ENCODE measurements at regions not wholly inside any gene's neighbourhood (a gene's known extent, or its start where the extent isn't known, plus 50 kb on each side); places are given as distances from the start of the nearest gene placed in this dataset.

GRCh38 chr4:110989125-110989524 is 366.2 kb upstream of the PITX2 start:
- DNase-seq (ENCODE audit: low read depth, low spot score), result no peak
- no peak overlapping the region for H3K4me3 ChIP-seq (ENCODE audit: low read length)

- DNase-seq (ENCODE audit: low read depth, low spot score), result no peak
These were observed 371.9 kb upstream of the PITX2 start for GRCh38 chr4:110994781-110995180.

GRCh38 chr4:110998320-110998719 is 375.4 kb upstream of the PITX2 start:
- no peak overlapping the region for H3K4me3 ChIP-seq (ENCODE audit: low read length)
- no peak for DNase-seq (ENCODE audit: low read depth, low spot score)

More at GRCh38 chr4:110994781-110995180, 371.9 kb upstream of the PITX2 start:
- no peak overlapping the region for H3K4me3 ChIP-seq (ENCODE audit: low read length)

- no peak for DNase-seq (ENCODE audit: low read depth, low spot score)
- no peak overlapping the region for H3K4me3 ChIP-seq (ENCODE audit: low read length)
These were observed 388.6 kb upstream of the PITX2 start for GRCh38 chr4:111011458-111011857.

GRCh38 chr4:111013846-111014245 is 391.0 kb upstream of the PITX2 start:
- no peak for DNase-seq (ENCODE audit: low read depth, low spot score)
- no peak overlapping the region for H3K4me3 ChIP-seq (ENCODE audit: low read length)

GRCh38 chr4:111014537-111014936 is 391.7 kb upstream of the PITX2 start:
- no peak overlapping the region for H3K4me3 ChIP-seq (ENCODE audit: low read length)
- no peak for DNase-seq (ENCODE audit: low read depth, low spot score)

- DNase-seq (ENCODE audit: low read depth, low spot score), result no peak
- H3K4me3 ChIP-seq (ENCODE audit: low read length), result no peak overlapping the region
These were observed 393.5 kb upstream of the PITX2 start for GRCh38 chr4:111016416-111016815.

- H3K4me3 ChIP-seq (ENCODE audit: low read length), result no peak overlapping the region
- no peak for DNase-seq (ENCODE audit: low read depth, low spot score)
These were observed 395.3 kb upstream of the PITX2 start for GRCh38 chr4:111018216-111018615.

GRCh38 chr4:111020476-111020875 is 397.6 kb upstream of the PITX2 start:
- DNase-seq (ENCODE audit: low read depth, low spot score), result no peak

GRCh38 chr4:111020961-111021360 is 398.1 kb upstream of the PITX2 start:
- no peak for DNase-seq (ENCODE audit: low read depth, low spot score)

More at GRCh38 chr4:111020476-111020875, 397.6 kb upstream of the PITX2 start:
- H3K4me3 ChIP-seq (ENCODE audit: low read length), result no peak overlapping the region

GRCh38 chr4:111022758-111023157 is 399.9 kb upstream of the PITX2 start:
- H3K4me3 ChIP-seq (ENCODE audit: low read length), result no peak overlapping the region
- no peak for DNase-seq (ENCODE audit: low read depth, low spot score)

More at GRCh38 chr4:111020961-111021360, 398.1 kb upstream of the PITX2 start:
- H3K4me3 ChIP-seq (ENCODE audit: low read length), result no peak overlapping the region

- no peak overlapping the region for H3K4me3 ChIP-seq (ENCODE audit: low read length)
- DNase-seq (ENCODE audit: low read depth, low spot score), result no peak
These were observed 404.6 kb upstream of the PITX2 start for GRCh38 chr4:111027526-111027925.

- no peak for DNase-seq (ENCODE audit: low read depth, low spot score)
- H3K4me3 ChIP-seq (ENCODE audit: low read length), result no peak overlapping the region
These were observed 405.9 kb upstream of the PITX2 start for GRCh38 chr4:111028795-111029194.

GRCh38 chr4:111031001-111031579 is 408.2 kb upstream of the PITX2 start:
- H3K4me3 ChIP-seq (ENCODE audit: low read length), result no peak overlapping the region
- DNase-seq (ENCODE audit: low read depth, low spot score), result no peak

GRCh38 chr4:111031596-111031995 is 408.7 kb upstream of the PITX2 start:
- no peak for DNase-seq (ENCODE audit: low read depth, low spot score)
- no peak overlapping the region for H3K4me3 ChIP-seq (ENCODE audit: low read length)

- no peak for DNase-seq (ENCODE audit: low read depth, low spot score)
These were observed 414.9 kb upstream of the PITX2 start for GRCh38 chr4:111037591-111038360.

GRCh38 chr4:111040904-111041303 is 418.0 kb upstream of the PITX2 start:
- no peak overlapping the region for H3K4me3 ChIP-seq (ENCODE audit: low read length)
- no peak for DNase-seq (ENCODE audit: low read depth, low spot score)

More at GRCh38 chr4:111037591-111038360, 414.9 kb upstream of the PITX2 start:
- H3K4me3 ChIP-seq (ENCODE audit: low read length), result no peak overlapping the region

- DNase-seq (ENCODE audit: low read depth, low spot score), result no peak
- H3K4me3 ChIP-seq (ENCODE audit: low read length), result no peak overlapping the region
These were observed 420.4 kb upstream of the PITX2 start for GRCh38 chr4:111043286-111043685.

- no peak for DNase-seq (ENCODE audit: low read depth, low spot score)
- H3K4me3 ChIP-seq (ENCODE audit: low read length), result no peak overlapping the region
These were observed 423.1 kb upstream of the PITX2 start for GRCh38 chr4:111045992-111046391.

GRCh38 chr4:111046811-111047210 is 423.9 kb upstream of the PITX2 start:
- H3K4me3 ChIP-seq (ENCODE audit: low read length), result no peak overlapping the region
- DNase-seq (ENCODE audit: low read depth, low spot score), result no peak

GRCh38 chr4:111048316-111048715 is 425.4 kb upstream of the PITX2 start:
- no peak for DNase-seq (ENCODE audit: low read depth, low spot score)
- no peak overlapping the region for H3K4me3 ChIP-seq (ENCODE audit: low read length)

Data from Jurkat, Clone E6-1 (cell line).